PC-3 (cell line): ENCODE measurements at regions not wholly inside any gene's neighbourhood (a gene's known extent, or its start where the extent isn't known, plus 50 kb on each side); places are given as distances from the start of the nearest gene placed in this dataset.
A peak's percentile ranks its signal among the peaks of the same experiment; 100 is the strongest.

Experiments used
- ATAC-seq: fragments of 200-7000 bp; cut with Tn5 transposase; 2 replicates; pipeline ENCODE4 v1.9.1; 2020; ENCODE audit warnings: mild to moderate bottlenecking, moderate library complexity
- BruUV-seq: library from RNA; stranded (reverse); fragments of 400-500 nt; replicated peaks from 2 replicates; lab custom pipeline; 2021; lab: Mats Ljungman, UMichigan
- CTCF ChIA-PET: fragments of 300-600 bp; sonication (Branson Sonifier 250); formaldehyde crosslinking; loops from one replicate; lab custom pipeline; 2022; ENCODE audit warnings: antibody characterized with exemption; lab: Charles Lee
- POLR2A ChIA-PET: fragments of 300-600 bp; sonication (Branson Sonifier 250); formaldehyde crosslinking; loops from one replicate; lab custom pipeline; 2022; ENCODE audit warnings: antibody characterized with exemption; ENCODE audit not compliant: unreplicated experiment; lab: Charles Lee
- DNase-seq: peaks from one replicate; pipeline ENCODE4 v3.0.0-alpha.2; 2015
- H2AFZ ChIP-seq: fragments of 300-600 bp; sonication (generic); 2 replicates; pipeline ENCODE4 v1.6.0; 2016; ENCODE audit warnings: antibody characterized with exemption, low read length
- H3F3A ChIP-seq: fragments of 300-600 bp; sonication (generic); one replicate; pipeline ENCODE4 v1.6.0; 2017; ENCODE audit warnings: antibody characterized with exemption, low read length, control low read depth, mild to moderate bottlenecking; ENCODE audit not compliant: unreplicated experiment
- H3K27ac ChIP-seq: fragments of 300-600 bp; sonication (generic); 2 replicates; pipeline ENCODE4 v1.5.1; 2016; ENCODE audit warnings: mild to moderate bottlenecking, low read length
- H3K27me3 ChIP-seq: fragments of 300-600 bp; sonication (generic); 2 replicates; pipeline ENCODE4 v1.6.1; 2016; ENCODE audit warnings: low read length, mixed read lengths
- H3K36me3 ChIP-seq: fragments of 300-600 bp; sonication (generic); 2 replicates; pipeline ENCODE4 v1.6.1; 2016; ENCODE audit warnings: low read depth, mixed run types, low read length, mixed read lengths
- H3K4me1 ChIP-seq: fragments of 300-600 bp; sonication (generic); 2 replicates; pipeline ENCODE4 v1.5.1; 2016; ENCODE audit warnings: low read length; ENCODE audit not compliant: insufficient read depth
- H3K4me2 ChIP-seq: fragments of 300-600 bp; sonication (generic); 2 replicates; pipeline ENCODE4 v1.6.0; 2016; ENCODE audit warnings: low read length
- H3K4me3 ChIP-seq: fragments of 300-600 bp; sonication (generic); 2 replicates; pipeline ENCODE4 v1.5.1; 2016; ENCODE audit warnings: mild to moderate bottlenecking, low read length, mixed read lengths
- H3K79me2 ChIP-seq: fragments of 300-600 bp; sonication (generic); 2 replicates; pipeline ENCODE4 v1.6.1; 2017; ENCODE audit warnings: low read length, mixed read lengths
- H3K9ac ChIP-seq: fragments of 300-600 bp; sonication (generic); 2 replicates; pipeline ENCODE4 v1.6.0; 2016; ENCODE audit warnings: mild to moderate bottlenecking, low read length
- H3K9me2 ChIP-seq: fragments of 300-600 bp; sonication (generic); replicated peaks from 2 replicates; pipeline ENCODE4 v1.6.1; 2016; ENCODE audit warnings: mixed run types, low read length, mixed read lengths
- H3K9me3 ChIP-seq: fragments of 300-600 bp; sonication (generic); 2 replicates; pipeline ENCODE4 v1.6.1; 2016; ENCODE audit warnings: low read length, mixed read lengths
- H4K20me1 ChIP-seq: fragments of 300-600 bp; sonication (generic); 2 replicates; pipeline ENCODE4 v1.6.1; 2016; ENCODE audit warnings: low read length, mixed read lengths
- EZH2 ChIP-seq: fragments of 300-600 bp; sonication (generic); IDR thresholded peaks from one replicate; pipeline ENCODE4 v1.6.1; 2017; ENCODE audit warnings: antibody characterized with exemption, mild to moderate bottlenecking, low read length; ENCODE audit not compliant: unreplicated experiment
- EZH2phosphoT487 ChIP-seq: fragments of 300-600 bp; sonication (generic); IDR thresholded peaks from 2 replicates; pipeline ENCODE4 v1.6.1; 2018; ENCODE audit warnings: mild to moderate bottlenecking, antibody characterized with exemption, low read length, borderline replicate concordance
- intact Hi-C: fragments of 100-400 bp; cut with micrococcal nuclease; formaldehyde crosslinking; loops from 2 replicates; pipeline ENCODE4 v1.9.0; 2023
- TF ChIP-seq, protein P1 (sequence below): fragments of 300-600 bp; sonication (generic); conservative IDR thresholded peaks from 2 replicates; pipeline ENCODE4 v1.5.1; 2017; ENCODE audit warnings: antibody characterized with exemption, low read depth, mild to moderate bottlenecking, low read length

DNA sequence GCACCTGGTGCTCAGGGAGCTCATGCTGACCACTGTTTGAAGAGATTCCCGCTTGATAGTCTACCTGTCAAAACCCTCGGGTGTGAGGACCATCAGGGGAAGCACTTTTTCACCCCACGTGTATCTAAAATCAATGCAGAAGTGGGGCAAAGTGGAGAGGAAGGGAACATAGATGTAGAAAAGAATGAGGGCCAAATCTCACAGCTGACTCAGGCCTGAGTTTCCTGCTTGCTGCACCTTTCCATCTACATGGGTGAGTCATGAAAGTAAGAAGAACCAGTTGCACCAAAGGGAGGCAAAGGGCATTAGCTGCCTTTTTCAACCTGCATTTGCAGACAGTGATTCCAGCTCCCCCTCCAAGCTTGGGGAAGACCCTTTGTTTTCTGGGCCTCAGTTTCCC, 100.2 kb upstream of the MYCN start:
- no peak overlapping the region for H3K4me2 ChIP-seq
- H3K79me2 ChIP-seq: no peaks in the 10 kb centered on the region
- ChIA-PET CTCF (no interaction called here), POLR2A (no interaction called here)
- no peaks in the 10 kb centered on the region for H3F3A ChIP-seq
- no peaks in the 10 kb centered on the region for H3K27me3 ChIP-seq
- no peak overlapping the region for H3K27ac ChIP-seq
- ATAC-seq (no peak), DNase-seq (peak; percentile 56)
- no peak overlapping the region for H3K4me3 ChIP-seq
- no peak overlapping the region for H2AFZ ChIP-seq
- no peaks in the 10 kb centered on the region for H3K9me3 ChIP-seq
- H3K4me1 ChIP-seq: peaks cover 9% of the 10 kb centered on the region; the same call in 1 of the 2 replicates
- H3K9me2 ChIP-seq: no peaks in the 10 kb centered on the region
- intact Hi-C loops: no loop called here
- H3K9ac ChIP-seq: no peak overlapping the region
- no TSS peak for BruUV-seq
- H4K20me1 ChIP-seq: no peaks in the 10 kb centered on the region
- no peak for TF ChIP-seq EZH2
- TF ChIP-seq EZH2phosphoT487: no peak
- TF ChIP-seq, protein P1, sequence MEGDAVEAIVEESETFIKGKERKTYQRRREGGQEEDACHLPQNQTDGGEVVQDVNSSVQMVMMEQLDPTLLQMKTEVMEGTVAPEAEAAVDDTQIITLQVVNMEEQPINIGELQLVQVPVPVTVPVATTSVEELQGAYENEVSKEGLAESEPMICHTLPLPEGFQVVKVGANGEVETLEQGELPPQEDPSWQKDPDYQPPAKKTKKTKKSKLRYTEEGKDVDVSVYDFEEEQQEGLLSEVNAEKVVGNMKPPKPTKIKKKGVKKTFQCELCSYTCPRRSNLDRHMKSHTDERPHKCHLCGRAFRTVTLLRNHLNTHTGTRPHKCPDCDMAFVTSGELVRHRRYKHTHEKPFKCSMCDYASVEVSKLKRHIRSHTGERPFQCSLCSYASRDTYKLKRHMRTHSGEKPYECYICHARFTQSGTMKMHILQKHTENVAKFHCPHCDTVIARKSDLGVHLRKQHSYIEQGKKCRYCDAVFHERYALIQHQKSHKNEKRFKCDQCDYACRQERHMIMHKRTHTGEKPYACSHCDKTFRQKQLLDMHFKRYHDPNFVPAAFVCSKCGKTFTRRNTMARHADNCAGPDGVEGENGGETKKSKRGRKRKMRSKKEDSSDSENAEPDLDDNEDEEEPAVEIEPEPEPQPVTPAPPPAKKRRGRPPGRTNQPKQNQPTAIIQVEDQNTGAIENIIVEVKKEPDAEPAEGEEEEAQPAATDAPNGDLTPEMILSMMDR: no peak
- no peaks in the 10 kb centered on the region for H3K36me3 ChIP-seq

DNA sequence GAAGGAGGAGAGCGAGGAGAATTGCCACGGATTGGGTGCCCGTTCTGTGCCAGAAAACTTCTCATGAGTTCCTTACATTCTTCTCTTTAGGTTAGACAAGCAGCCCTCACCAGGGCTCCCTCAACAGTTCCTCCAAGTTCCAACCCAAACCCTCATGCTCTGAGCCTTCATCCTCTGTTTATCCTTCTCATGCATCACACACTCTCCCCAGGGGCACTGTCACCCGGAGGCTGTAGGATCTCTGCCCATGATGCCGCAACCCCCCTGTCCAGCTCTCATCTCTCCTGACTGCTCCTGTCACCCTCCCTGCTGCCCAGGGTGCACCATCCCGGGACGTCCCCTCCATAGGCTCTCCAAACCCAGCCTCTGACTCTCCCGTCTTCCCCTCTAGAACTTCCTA, 99.4 kb upstream of the MYCN start:
- H3K4me1 ChIP-seq: peaks cover 9% of the 10 kb centered on the region; the same call in 1 of the 2 replicates
- H4K20me1 ChIP-seq: no peaks in the 10 kb centered on the region
- ChIA-PET POLR2A (no interaction called here), CTCF (no interaction called here)
- H3K36me3 ChIP-seq: no peaks in the 10 kb centered on the region
- H3K27me3 ChIP-seq: no peaks in the 10 kb centered on the region
- TF ChIP-seq, protein P1: no peak
- no peak for TF ChIP-seq EZH2
- no peak for TF ChIP-seq EZH2phosphoT487
- no peaks in the 10 kb centered on the region for H3K79me2 ChIP-seq
- no peak overlapping the region for H3K4me3 ChIP-seq
- H3K9me2 ChIP-seq: no peaks in the 10 kb centered on the region
- no peak overlapping the region for H3K9ac ChIP-seq
- no peak for DNase-seq
- H2AFZ ChIP-seq: no peak overlapping the region
- no peaks in the 10 kb centered on the region for H3K9me3 ChIP-seq
- BruUV-seq: no TSS peak
- H3F3A ChIP-seq: no peaks in the 10 kb centered on the region
- no peak overlapping the region for H3K27ac ChIP-seq
- intact Hi-C loops: no loop called here
- ATAC-seq: no peak
- no peak overlapping the region for H3K4me2 ChIP-seq

- no peak for TF ChIP-seq EZH2phosphoT487
- no peak for TF ChIP-seq EZH2
- TF ChIP-seq, protein P1: no peak
- POLR2A ChIA-PET: no interaction called here
Measured at GRCh38 chr2:15841776-15842560, 98.4 kb upstream of the MYCN start.

More at GRCh38 chr2:15841776-15842560, 98.4 kb upstream of the MYCN start:
- DNase-seq (no peak), ATAC-seq (no peak)
- Histone ChIP-seq H3F3A (no peaks in the 10 kb centered on the region), H3K4me1 (peaks cover 9% of the 10 kb centered on the region; the same call in 1 of the 2 replicates), H3K9me3 (no peaks in the 10 kb centered on the region), H4K20me1 (no peaks in the 10 kb centered on the region), H3K79me2 (no peaks in the 10 kb centered on the region), H3K27me3 (no peaks in the 10 kb centered on the region), H3K4me3 (no peak overlapping the region), H3K9me2 (no peaks in the 10 kb centered on the region), H3K4me2 (no peak overlapping the region), H3K36me3 (no peaks in the 10 kb centered on the region), H3K27ac (no peak overlapping the region), H2AFZ (no peak overlapping the region), H3K9ac (no peak overlapping the region)
- BruUV-seq: no TSS peak
- CTCF ChIA-PET: no interaction called here
- intact Hi-C loops: no loop called here
